Neural cell (in vitro differentiated cells): ENCODE measurements at regions not wholly inside any gene's neighbourhood (a gene's known extent, or its start where the extent isn't known, plus 50 kb on each side); places are given as distances from the start of the nearest gene placed in this dataset.

Experiments
- H2AFZ ChIP-seq: fragments of 200-600, 300-800 bp; sonication (generic), shearing (Covaris generic); 2 replicates; pipeline ENCODE4 v1.6.0; 2014; ENCODE audit warnings: low read depth, mild to moderate bottlenecking, antibody characterized with exemption, low read length, moderate library complexity
- H3F3A ChIP-seq: fragments of 200-600 bp; shearing (Covaris generic); 2 replicates; pipeline ENCODE4 v1.6.1; 2016; ENCODE audit warnings: mild to moderate bottlenecking, moderate library complexity, mixed read lengths, antibody characterized with exemption, low read length; ENCODE audit not compliant: insufficient read depth, poor library complexity, severe bottlenecking
- H3K27ac ChIP-seq: fragments of 200-600, 300-800 bp; sonication (generic), shearing (Covaris generic); 2 replicates; pipeline ENCODE4 v1.5.1; 2014; ENCODE audit warnings: mild to moderate bottlenecking, low read length, moderate library complexity
- H3K27me3 ChIP-seq: fragments of 300-800, 200-600 bp; sonication (generic), shearing (Covaris generic); 2 replicates; pipeline ENCODE4 v1.6.0; 2014; ENCODE audit warnings: mild to moderate bottlenecking, low read depth, low read length, moderate library complexity; ENCODE audit not compliant: insufficient read depth
- H3K36me3 ChIP-seq: fragments of 300-800, 200-600 bp; sonication (generic), shearing (Covaris generic); 2 replicates; pipeline ENCODE4 v1.5.1; 2014; ENCODE audit warnings: mild to moderate bottlenecking, antibody characterized with exemption, low read length, moderate library complexity; ENCODE audit not compliant: insufficient read depth
- H3K4me2 ChIP-seq: fragments of 300-800, 200-600 bp; sonication (generic), shearing (Covaris generic); 2 replicates; pipeline ENCODE4 v1.6.0; 2014; ENCODE audit warnings: mild to moderate bottlenecking, low read length
- H3K4me3 ChIP-seq: fragments of 300-800, 200-600 bp; sonication (generic), shearing (Covaris generic); 2 replicates; pipeline ENCODE4 v1.5.1; 2014; ENCODE audit warnings: mild to moderate bottlenecking, low read length, moderate library complexity
- H3K79me2 ChIP-seq: fragments of 200-600 bp; shearing (Covaris generic); replicated peaks from 2 replicates; pipeline ENCODE4 v1.6.0; 2014; ENCODE audit warnings: mild to moderate bottlenecking, low read length, moderate library complexity; ENCODE audit not compliant: insufficient read depth
- H3K9ac ChIP-seq: fragments of 300-800, 200-600 bp; sonication (generic), shearing (Covaris generic); 2 replicates; pipeline ENCODE4 v1.6.1; 2016; ENCODE audit warnings: mild to moderate bottlenecking, low read length, mixed read lengths
- H3K9me2 ChIP-seq: fragments of 200-600 bp; shearing (Covaris generic); 2 replicates; pipeline ENCODE4 v1.6.1; 2016; ENCODE audit warnings: mild to moderate bottlenecking, low read length, mixed read lengths; ENCODE audit not compliant: insufficient read depth
- H3K9me3 ChIP-seq: fragments of 200-600, 300-800 bp; sonication (generic), shearing (Covaris generic); 2 replicates; pipeline ENCODE4 v1.6.1; 2016; ENCODE audit warnings: mild to moderate bottlenecking, mixed run types, low read length, moderate library complexity, mixed read lengths
- H4K20me1 ChIP-seq: fragments of 200-600 bp; shearing (Covaris generic); 2 replicates; pipeline ENCODE4 v1.6.1; 2016; ENCODE audit warnings: mild to moderate bottlenecking, mixed run types; ENCODE audit not compliant: insufficient read depth
- EP300 ChIP-seq: fragments of 450-650 bp; conservative IDR thresholded peaks from 2 replicates; pipeline ENCODE4 v1.6.1; 2014; ENCODE audit warnings: antibody characterized with exemption, mild to moderate bottlenecking, moderate library complexity; ENCODE audit not compliant: poor library complexity, severe bottlenecking
- EZH2 ChIP-seq: fragments of 200-600, 300-800 bp; shearing (Covaris generic), sonication (generic); IDR thresholded peaks from 2 replicates; pipeline ENCODE4 v1.6.1; 2014; ENCODE audit warnings: antibody characterized with exemption, low read length, borderline replicate concordance, mild to moderate bottlenecking; ENCODE audit not compliant: insufficient read depth, poor library complexity, severe bottlenecking
- MXI1 ChIP-seq: fragments of 450-650 bp; conservative IDR thresholded peaks from 2 replicates; pipeline ENCODE4 v1.6.1; 2014; ENCODE audit warnings: antibody characterized with exemption, mild to moderate bottlenecking; ENCODE audit not compliant: poor library complexity, severe bottlenecking
- POLR2AphosphoS5 ChIP-seq: IDR thresholded peaks from 2 replicates; pipeline ENCODE4 v1.6.1; 2012
- RAD21 ChIP-seq: fragments of 450-650 bp; conservative IDR thresholded peaks from 2 replicates; pipeline ENCODE4 v1.6.1; 2014; ENCODE audit warnings: antibody characterized with exemption, mild to moderate bottlenecking, moderate library complexity
- REST ChIP-seq: IDR thresholded peaks from 2 replicates; pipeline ENCODE4 v1.6.1; 2012; ENCODE audit warnings: borderline replicate concordance
- SMC3 ChIP-seq: fragments of 450-650 bp; conservative IDR thresholded peaks from 2 replicates; pipeline ENCODE4 v1.6.1; 2014; ENCODE audit warnings: antibody characterized with exemption, mild to moderate bottlenecking, moderate library complexity; ENCODE audit not compliant: poor library complexity
- TAF1 ChIP-seq: IDR thresholded peaks from 2 replicates; pipeline ENCODE4 v1.6.1; 2012; ENCODE audit warnings: low read depth
- TF ChIP-seq, protein P1 (sequence below): fragments of 450-650 bp; IDR thresholded peaks from 2 replicates; pipeline ENCODE4 v1.5.1; 2014; ENCODE audit warnings: antibody characterized with exemption, mild to moderate bottlenecking, moderate library complexity; ENCODE audit not compliant: poor library complexity, severe bottlenecking

GRCh38 chr11:80816454-80816847 is 1375.6 kb upstream of the TENM4 start:
- Histone ChIP-seq H3K79me2 (no peaks in the 10 kb centered on the region), H4K20me1 (no peaks in the 10 kb centered on the region), H3K27me3 (no peaks in the 10 kb centered on the region), H3K27ac (no peak overlapping the region), H3F3A (no peaks in the 10 kb centered on the region), H3K9me3 (no peaks in the 10 kb centered on the region), H3K4me3 (no peak overlapping the region), H3K36me3 (no peaks in the 10 kb centered on the region), H3K9ac (no peak overlapping the region), H2AFZ (no peak overlapping the region), H3K4me2 (no peak overlapping the region), H3K9me2 (no peaks in the 10 kb centered on the region)
- TF ChIP-seq SMC3 (no peak), RAD21 (no peak), EZH2 (no peak), EP300 (no peak), REST (no peak), MXI1 (no peak), TAF1 (no peak)
- TF ChIP-seq, protein P1, sequence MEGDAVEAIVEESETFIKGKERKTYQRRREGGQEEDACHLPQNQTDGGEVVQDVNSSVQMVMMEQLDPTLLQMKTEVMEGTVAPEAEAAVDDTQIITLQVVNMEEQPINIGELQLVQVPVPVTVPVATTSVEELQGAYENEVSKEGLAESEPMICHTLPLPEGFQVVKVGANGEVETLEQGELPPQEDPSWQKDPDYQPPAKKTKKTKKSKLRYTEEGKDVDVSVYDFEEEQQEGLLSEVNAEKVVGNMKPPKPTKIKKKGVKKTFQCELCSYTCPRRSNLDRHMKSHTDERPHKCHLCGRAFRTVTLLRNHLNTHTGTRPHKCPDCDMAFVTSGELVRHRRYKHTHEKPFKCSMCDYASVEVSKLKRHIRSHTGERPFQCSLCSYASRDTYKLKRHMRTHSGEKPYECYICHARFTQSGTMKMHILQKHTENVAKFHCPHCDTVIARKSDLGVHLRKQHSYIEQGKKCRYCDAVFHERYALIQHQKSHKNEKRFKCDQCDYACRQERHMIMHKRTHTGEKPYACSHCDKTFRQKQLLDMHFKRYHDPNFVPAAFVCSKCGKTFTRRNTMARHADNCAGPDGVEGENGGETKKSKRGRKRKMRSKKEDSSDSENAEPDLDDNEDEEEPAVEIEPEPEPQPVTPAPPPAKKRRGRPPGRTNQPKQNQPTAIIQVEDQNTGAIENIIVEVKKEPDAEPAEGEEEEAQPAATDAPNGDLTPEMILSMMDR = no peak

DNA sequence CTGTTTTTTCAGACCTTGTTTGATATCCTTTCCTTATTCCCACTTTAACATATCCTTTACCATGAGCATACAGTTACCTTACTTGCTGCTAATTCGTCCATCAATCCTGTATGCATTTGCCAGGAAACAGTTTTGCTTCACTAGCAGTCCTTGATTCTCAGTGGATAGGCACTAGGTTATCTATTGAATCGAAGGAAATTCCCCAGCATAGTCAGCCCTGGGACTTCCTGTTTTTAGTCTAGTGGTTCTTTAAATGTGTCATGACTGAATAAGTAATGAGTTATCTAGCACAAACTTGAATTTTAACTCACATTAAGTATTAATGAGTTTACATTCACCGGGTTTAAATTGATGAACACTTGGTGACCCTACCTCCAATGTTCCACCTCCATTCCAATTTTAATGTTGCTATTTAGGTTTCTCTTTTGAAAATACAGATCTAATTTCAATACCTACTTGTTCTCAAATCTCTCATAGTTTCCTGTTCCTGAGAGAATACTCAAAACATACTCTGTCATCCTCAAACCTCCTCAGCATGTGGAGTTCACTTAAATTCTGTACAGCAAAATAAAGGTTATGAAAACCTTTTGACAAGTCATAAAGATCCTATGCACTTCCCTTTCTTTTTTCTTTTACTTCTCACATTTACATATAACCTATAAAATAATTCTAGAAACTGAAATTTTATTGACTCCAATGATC is 1375.1 kb upstream of the TENM4 start:
- Histone ChIP-seq H3K4me2 (no peak overlapping the region), H3K9me3 (no peaks in the 10 kb centered on the region), H3K9ac (no peak overlapping the region), H3K27me3 (no peaks in the 10 kb centered on the region), H2AFZ (no peak overlapping the region), H4K20me1 (no peaks in the 10 kb centered on the region), H3K27ac (no peak overlapping the region), H3K79me2 (no peaks in the 10 kb centered on the region), H3K4me3 (no peak overlapping the region), H3F3A (no peaks in the 10 kb centered on the region), H3K36me3 (no peaks in the 10 kb centered on the region), H3K9me2 (no peaks in the 10 kb centered on the region)
- TF ChIP-seq POLR2AphosphoS5 = no peak
- TF ChIP-seq MXI1 = no peak
- no peak for TF ChIP-seq EP300
- no peak for TF ChIP-seq RAD21
- no peak for TF ChIP-seq REST
- no peak for TF ChIP-seq EZH2
- TF ChIP-seq SMC3 = no peak
- TF ChIP-seq TAF1 = no peak
- TF ChIP-seq, protein P1 = no peak
